ENCODE measurements at regions not wholly inside any gene's neighbourhood (a gene's known extent, or its start where the extent isn't known, plus 50 kb on each side); places are given as distances from the start of the nearest gene placed in this dataset.

DNA sequence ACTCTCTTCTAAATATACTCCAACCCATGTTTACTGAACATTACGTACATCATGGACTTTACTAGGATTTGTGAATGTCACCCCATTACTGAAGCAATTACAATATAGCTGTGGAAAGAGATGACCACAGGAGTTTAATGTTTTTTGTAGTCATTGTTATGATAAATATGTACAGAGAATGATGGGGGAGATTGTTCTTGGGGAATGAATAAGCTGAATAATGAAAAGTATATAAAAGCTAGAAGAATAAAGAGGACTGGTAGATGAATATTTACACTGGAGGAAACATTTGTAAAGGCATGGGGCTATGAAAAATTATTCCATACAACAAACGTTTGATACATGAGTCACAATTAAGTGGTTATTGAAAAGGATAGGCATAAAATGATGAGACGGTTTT lies 340.9 kb downstream of the SEMA3D start:
- H3K27ac ChIP-seq (ENCODE audit: low read length): no peak overlapping the region
- H3K9ac ChIP-seq (ENCODE audit: low read length): no peak overlapping the region
- H3K36me3 ChIP-seq (replicated peaks; ENCODE audit: insufficient read depth, low read length): no peaks in the 10 kb centered on the region
- TF ChIP-seq, protein P1, sequence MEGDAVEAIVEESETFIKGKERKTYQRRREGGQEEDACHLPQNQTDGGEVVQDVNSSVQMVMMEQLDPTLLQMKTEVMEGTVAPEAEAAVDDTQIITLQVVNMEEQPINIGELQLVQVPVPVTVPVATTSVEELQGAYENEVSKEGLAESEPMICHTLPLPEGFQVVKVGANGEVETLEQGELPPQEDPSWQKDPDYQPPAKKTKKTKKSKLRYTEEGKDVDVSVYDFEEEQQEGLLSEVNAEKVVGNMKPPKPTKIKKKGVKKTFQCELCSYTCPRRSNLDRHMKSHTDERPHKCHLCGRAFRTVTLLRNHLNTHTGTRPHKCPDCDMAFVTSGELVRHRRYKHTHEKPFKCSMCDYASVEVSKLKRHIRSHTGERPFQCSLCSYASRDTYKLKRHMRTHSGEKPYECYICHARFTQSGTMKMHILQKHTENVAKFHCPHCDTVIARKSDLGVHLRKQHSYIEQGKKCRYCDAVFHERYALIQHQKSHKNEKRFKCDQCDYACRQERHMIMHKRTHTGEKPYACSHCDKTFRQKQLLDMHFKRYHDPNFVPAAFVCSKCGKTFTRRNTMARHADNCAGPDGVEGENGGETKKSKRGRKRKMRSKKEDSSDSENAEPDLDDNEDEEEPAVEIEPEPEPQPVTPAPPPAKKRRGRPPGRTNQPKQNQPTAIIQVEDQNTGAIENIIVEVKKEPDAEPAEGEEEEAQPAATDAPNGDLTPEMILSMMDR (IDR thresholded peaks at IDR 0.05; ENCODE audit: low read length): no peak
- TF ChIP-seq EZH2 (optimal IDR thresholded peaks at IDR 0.05; ENCODE audit: low read depth, low read length) (no peak), EZH2phosphoT487 (IDR thresholded peaks at IDR 0.05; ENCODE audit: low read length) (no peak)
- H2AFZ ChIP-seq (ENCODE audit: low read length): no peak overlapping the region
- DNase-seq: no peak
- H3K4me2 ChIP-seq (ENCODE audit: low read depth, low read length): no peak overlapping the region
- no peak overlapping the region for H3K4me3 ChIP-seq (ENCODE audit: low read length)
- peaks cover 4% of the 10 kb centered on the region; the same call in 1 of the 2 replicates for H3K4me1 ChIP-seq (ENCODE audit: low read length)
- H3K27me3 ChIP-seq (replicated peaks; ENCODE audit: insufficient read depth, low read length): no peaks in the 10 kb centered on the region
- H3K79me2 ChIP-seq (ENCODE audit: low read length): no peaks in the 10 kb centered on the region
- H3K9me2 ChIP-seq (replicated peaks; ENCODE audit: insufficient read depth, low read length): no peaks in the 10 kb centered on the region
- H3K9me3 ChIP-seq (replicated peaks; ENCODE audit: insufficient read depth, low read length): no peaks in the 10 kb centered on the region
- no peaks in the 10 kb centered on the region for H4K20me1 ChIP-seq (ENCODE audit: insufficient read depth, low read length)
- no peaks in the 10 kb centered on the region for H3F3A ChIP-seq (ENCODE audit: insufficient read depth, low read length)

DNA sequence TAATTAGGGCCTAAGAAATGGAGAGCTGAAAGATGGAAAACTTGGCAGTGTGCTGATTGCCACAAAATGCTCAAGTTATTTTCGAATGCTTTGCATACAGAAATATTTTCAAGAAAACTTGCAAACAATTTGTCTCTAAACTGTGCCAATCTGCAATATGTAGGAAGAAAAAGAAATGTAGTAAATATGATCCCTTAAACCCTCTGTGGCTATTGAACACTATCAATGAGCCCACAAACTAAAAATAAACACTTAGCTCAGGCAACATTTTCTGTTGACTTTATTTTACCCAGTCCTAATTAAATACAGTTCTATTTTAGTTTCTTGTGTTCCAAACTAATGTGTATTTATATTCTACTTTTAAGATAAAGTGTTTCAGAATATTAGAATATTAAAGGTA lies 342.1 kb downstream of the SEMA3D start:
- TF ChIP-seq, protein P1 (IDR thresholded peaks at IDR 0.05; ENCODE audit: low read length): no peak
- TF ChIP-seq EZH2 (optimal IDR thresholded peaks at IDR 0.05; ENCODE audit: low read depth, low read length): no peak
- TF ChIP-seq EZH2phosphoT487 (IDR thresholded peaks at IDR 0.05; ENCODE audit: low read length): no peak
- no peaks in the 10 kb centered on the region for H3K36me3 ChIP-seq (replicated peaks; ENCODE audit: insufficient read depth, low read length)
- no peaks in the 10 kb centered on the region for H4K20me1 ChIP-seq (ENCODE audit: insufficient read depth, low read length)

DNA sequence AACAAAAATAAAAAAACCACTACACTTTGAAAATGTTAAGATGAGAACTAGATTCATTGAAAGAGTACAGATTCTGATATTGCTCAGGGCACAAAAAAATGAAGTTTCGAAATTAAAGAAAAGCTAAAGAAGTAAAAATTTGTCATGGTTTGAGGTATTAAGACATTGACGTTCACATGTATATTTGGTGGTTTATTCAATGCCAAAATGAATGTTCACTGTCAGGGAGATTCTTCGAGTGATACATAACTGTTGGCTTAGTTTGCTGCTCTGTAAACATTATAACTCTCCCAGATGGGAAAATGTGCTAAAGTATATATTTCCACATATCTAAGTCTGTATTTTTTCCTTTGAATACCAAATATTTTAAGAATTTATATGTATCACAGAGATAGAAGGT lies 345.0 kb downstream of the SEMA3D start:
- Histone ChIP-seq H4K20me1 (ENCODE audit: insufficient read depth, low read length) (no peaks in the 10 kb centered on the region), H3K4me2 (ENCODE audit: low read depth, low read length) (no peak overlapping the region), H3K9me2 (replicated peaks; ENCODE audit: insufficient read depth, low read length) (no peaks in the 10 kb centered on the region), H3K36me3 (replicated peaks; ENCODE audit: insufficient read depth, low read length) (no peaks in the 10 kb centered on the region), H3F3A (ENCODE audit: insufficient read depth, low read length) (no peaks in the 10 kb centered on the region), H3K27me3 (replicated peaks; ENCODE audit: insufficient read depth, low read length) (no peaks in the 10 kb centered on the region), H3K9ac (ENCODE audit: low read length) (no peak overlapping the region), H3K4me3 (ENCODE audit: low read length) (no peak overlapping the region), H3K27ac (ENCODE audit: low read length) (no peak overlapping the region), H3K79me2 (ENCODE audit: low read length) (no peaks in the 10 kb centered on the region), H3K4me1 (ENCODE audit: low read length) (no peaks in the 10 kb centered on the region), H3K9me3 (replicated peaks; ENCODE audit: insufficient read depth, low read length) (no peaks in the 10 kb centered on the region), H2AFZ (ENCODE audit: low read length) (no peak overlapping the region)
- no peak for DNase-seq
- no peak for TF ChIP-seq EZH2 (optimal IDR thresholded peaks at IDR 0.05; ENCODE audit: low read depth, low read length)
- TF ChIP-seq, protein P1 (IDR thresholded peaks at IDR 0.05; ENCODE audit: low read length): no peak
- TF ChIP-seq EZH2phosphoT487 (IDR thresholded peaks at IDR 0.05; ENCODE audit: low read length): no peak

More for the DNA sequence above, 342.1 kb downstream of the SEMA3D start:
- Histone ChIP-seq H2AFZ (ENCODE audit: low read length) (no peak overlapping the region), H3K4me1 (ENCODE audit: low read length) (0 out of 2 replicates have a peak, but pooled peaks cover 2% of the 10 kb centered on the region), H3K4me2 (ENCODE audit: low read depth, low read length) (no peak overlapping the region), H3K4me3 (ENCODE audit: low read length) (no peak overlapping the region), H3K9me3 (replicated peaks; ENCODE audit: insufficient read depth, low read length) (no peaks in the 10 kb centered on the region), H3K79me2 (ENCODE audit: low read length) (no peaks in the 10 kb centered on the region), H3K9ac (ENCODE audit: low read length) (no peak overlapping the region), H3K27me3 (replicated peaks; ENCODE audit: insufficient read depth, low read length) (no peaks in the 10 kb centered on the region), H3K9me2 (replicated peaks; ENCODE audit: insufficient read depth, low read length) (no peaks in the 10 kb centered on the region), H3F3A (ENCODE audit: insufficient read depth, low read length) (no peaks in the 10 kb centered on the region), H3K27ac (ENCODE audit: low read length) (no peak overlapping the region)
- DNase-seq: no peak

Data from MM.1S (cell line).